GM23248 (cell line): ENCODE measurements at regions not wholly inside any gene's neighbourhood (a gene's known extent, or its start where the extent isn't known, plus 50 kb on each side); places are given as distances from the start of the nearest gene placed in this dataset.

Source experiments
- EZH2 ChIP-seq: fragments of 200-600 bp; sonication (generic); IDR thresholded peaks from 2 replicates; pipeline ENCODE4 v1.6.1; 2018; ENCODE audit warnings: antibody characterized with exemption, mild to moderate bottlenecking; ENCODE audit not compliant: insufficient read depth, poor library complexity, severe bottlenecking
- EZH2phosphoT487 ChIP-seq: fragments of 200-600 bp; sonication (generic); IDR thresholded peaks from 2 replicates; pipeline ENCODE4 v1.6.1; 2018; ENCODE audit warnings: antibody characterized with exemption, moderate library complexity, mild to moderate bottlenecking, low read depth; ENCODE audit not compliant: insufficient read depth

DNA sequence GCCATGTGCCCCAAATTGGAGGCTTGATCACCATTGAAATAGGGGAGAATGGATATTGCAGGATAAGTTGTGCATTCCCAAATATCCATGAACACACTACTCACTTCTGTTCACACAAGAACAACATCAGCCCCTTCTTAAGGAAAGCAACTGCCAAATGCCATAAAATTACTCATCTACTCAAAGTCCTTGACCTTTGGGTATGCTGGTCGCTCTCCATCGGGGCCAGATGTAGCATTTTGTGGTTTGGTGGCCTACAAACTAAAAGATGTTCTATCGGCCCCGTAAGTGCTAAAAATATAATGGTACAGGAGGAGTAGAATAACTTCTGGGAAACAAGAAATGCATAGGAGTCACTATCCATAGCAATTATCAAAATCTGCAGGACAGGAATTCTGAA, 362.6 kb downstream of the AEBP2 start:
- TF ChIP-seq EZH2phosphoT487 (no peak), EZH2 (no peak)
